Testis (tissue), 2 donors: ENCODE measurements at regions not wholly inside any gene's neighbourhood (a gene's known extent, or its start where the extent isn't known, plus 50 kb on each side); places are given as distances from the start of the nearest gene placed in this dataset.

Experiments used
- POLR2A ChIP-seq: fragments of 450-650 bp; IDR thresholded peaks from one replicate; pipeline ENCODE4 v1.6.1; 2017; ENCODE audit warnings: antibody characterized with exemption, mild to moderate bottlenecking, moderate library complexity
- TF ChIP-seq, protein P1 (sequence below), 3 experiments: fragments of 450-650 bp in 2 of 3; fragments of 200-600 bp in 1 of 3; sonication (generic) in 1 of 3; IDR thresholded peaks; one replicate each; pipeline ENCODE4 v1.5.1; 2016 to 2019; ENCODE audit warnings: antibody characterized with exemption in 3 of 3, mild to moderate bottlenecking in 2 of 3, moderate library complexity in 1 of 3

DNA sequence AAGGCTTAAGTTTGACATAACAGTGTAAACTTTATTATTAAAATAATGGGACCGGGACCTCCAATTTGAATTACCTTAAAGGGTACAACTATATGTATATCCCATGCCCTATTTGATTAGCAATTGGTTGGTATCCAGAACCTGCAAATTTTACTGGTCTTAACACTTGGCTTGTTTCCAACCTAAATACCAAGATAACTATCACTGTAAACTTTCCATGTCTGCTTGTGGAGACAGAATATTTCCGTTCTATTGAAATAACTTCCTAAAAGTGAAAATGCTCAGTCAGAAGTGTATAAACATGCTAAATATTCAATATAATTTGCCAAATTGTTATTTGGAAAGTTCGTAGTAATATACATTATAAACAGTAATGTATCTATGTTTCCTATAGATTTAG is 154.0 kb downstream of the TMEM47 start:
- TF ChIP-seq, protein P1, sequence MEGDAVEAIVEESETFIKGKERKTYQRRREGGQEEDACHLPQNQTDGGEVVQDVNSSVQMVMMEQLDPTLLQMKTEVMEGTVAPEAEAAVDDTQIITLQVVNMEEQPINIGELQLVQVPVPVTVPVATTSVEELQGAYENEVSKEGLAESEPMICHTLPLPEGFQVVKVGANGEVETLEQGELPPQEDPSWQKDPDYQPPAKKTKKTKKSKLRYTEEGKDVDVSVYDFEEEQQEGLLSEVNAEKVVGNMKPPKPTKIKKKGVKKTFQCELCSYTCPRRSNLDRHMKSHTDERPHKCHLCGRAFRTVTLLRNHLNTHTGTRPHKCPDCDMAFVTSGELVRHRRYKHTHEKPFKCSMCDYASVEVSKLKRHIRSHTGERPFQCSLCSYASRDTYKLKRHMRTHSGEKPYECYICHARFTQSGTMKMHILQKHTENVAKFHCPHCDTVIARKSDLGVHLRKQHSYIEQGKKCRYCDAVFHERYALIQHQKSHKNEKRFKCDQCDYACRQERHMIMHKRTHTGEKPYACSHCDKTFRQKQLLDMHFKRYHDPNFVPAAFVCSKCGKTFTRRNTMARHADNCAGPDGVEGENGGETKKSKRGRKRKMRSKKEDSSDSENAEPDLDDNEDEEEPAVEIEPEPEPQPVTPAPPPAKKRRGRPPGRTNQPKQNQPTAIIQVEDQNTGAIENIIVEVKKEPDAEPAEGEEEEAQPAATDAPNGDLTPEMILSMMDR (IDR thresholded peaks at IDR 0.05) = no peak
- TF ChIP-seq POLR2A = no peak
